CD8-positive, alpha-beta memory T cell (primary cell): ENCODE measurements at regions not wholly inside any gene's neighbourhood (a gene's known extent, or its start where the extent isn't known, plus 50 kb on each side); places are given as distances from the start of the nearest gene placed in this dataset.

Experiments
- CTCF ChIA-PET: fragments of 350-600 bp; sonication (Branson Sonifier 250); formaldehyde crosslinking; loops from one replicate; lab custom pipeline; 2021; ENCODE audit warnings: antibody characterized with exemption; lab: Charles Lee
- POLR2A ChIA-PET: fragments of 350-600 bp; sonication (Branson Sonifier 250); formaldehyde crosslinking; loops from one replicate; lab custom pipeline; 2021; ENCODE audit warnings: antibody characterized with exemption; lab: Charles Lee
- DNase-seq, 5 donors: peaks; one replicate each; pipeline versions ENCODE4 v3.0.0 to v3.0.0-alpha.2; 2020 to 2022; ENCODE audit warnings: mixed read lengths in 1 of 5
- H3K27ac ChIP-seq: one replicate; pipeline ENCODE4 v1.7.0; 2013; ENCODE audit warnings: low read depth, mild to moderate bottlenecking, low read length, moderate library complexity
- H3K27me3 ChIP-seq: 2 replicates; pipeline ENCODE4 v1.7.0; 2013; ENCODE audit warnings: low read length, mild to moderate bottlenecking; ENCODE audit not compliant: insufficient read depth, poor library complexity, severe bottlenecking
- H3K36me3 ChIP-seq: 2 replicates; pipeline ENCODE4 v1.7.0; 2013; ENCODE audit warnings: mild to moderate bottlenecking, low read length, moderate library complexity; ENCODE audit not compliant: insufficient read depth
- H3K4me1 ChIP-seq: 2 replicates; pipeline ENCODE4 v1.7.0; 2013; ENCODE audit warnings: mild to moderate bottlenecking, low read length, moderate library complexity; ENCODE audit not compliant: insufficient read depth
- H3K4me3 ChIP-seq: 2 replicates; pipeline ENCODE4 v1.7.0; 2013; ENCODE audit warnings: mild to moderate bottlenecking, low read length
- H3K9me3 ChIP-seq: 2 replicates; pipeline ENCODE4 v1.7.0; 2013; ENCODE audit warnings: mild to moderate bottlenecking, low read length
- H3K27ac Mint-ChIP-seq, 8 donors: one replicate each; pipeline ENCODE4 v1.8.0; 2020 to 2021; ENCODE audit warnings: mixed read lengths in 8 of 8, mild to moderate bottlenecking in 6 of 8, inconsistent platforms in 3 of 8, moderate library complexity in 3 of 8
- H3K27me3 Mint-ChIP-seq, 2 donors: one replicate each; pipeline ENCODE4 v1.8.0; 2020 to 2021; ENCODE audit warnings: mixed read lengths in 2 of 2, mild to moderate bottlenecking in 1 of 2, moderate library complexity in 1 of 2
- H3K36me3 Mint-ChIP-seq, 3 donors: one replicate each; pipeline ENCODE4 v1.8.0; 2020 to 2021; ENCODE audit warnings: mixed read lengths in 3 of 3, inconsistent platforms in 1 of 3, mild to moderate bottlenecking in 1 of 3
- H3K4me1 Mint-ChIP-seq, 3 donors: one replicate each; pipeline ENCODE4 v1.8.0; 2020 to 2021; ENCODE audit warnings: mixed read lengths in 3 of 3, inconsistent platforms in 1 of 3, mild to moderate bottlenecking in 1 of 3
- H3K4me3 Mint-ChIP-seq, 7 donors: one replicate each; pipeline ENCODE4 v1.8.0; 2020 to 2021; ENCODE audit warnings: mixed read lengths in 7 of 7, mild to moderate bottlenecking in 6 of 7, moderate library complexity in 4 of 7, inconsistent platforms in 2 of 7
- H3K9me3 Mint-ChIP-seq, 5 donors: one replicate each; pipeline ENCODE4 v1.8.0; 2020 to 2022; ENCODE audit warnings: mixed read lengths in 5 of 5, mild to moderate bottlenecking in 3 of 5, moderate library complexity in 2 of 5, inconsistent platforms in 1 of 5

- Histone ChIP-seq H3K4me3 (no peak overlapping the region), H3K36me3 (no peaks in the 10 kb centered on the region), H3K4me1 (no peaks in the 10 kb centered on the region), H3K27ac (no peak overlapping the region), H3K9me3 (no peaks in the 10 kb centered on the region), H3K27me3 (no peaks in the 10 kb centered on the region)
- no peak for DNase-seq
- Mint-ChIP-seq H3K36me3 (peaks cover 0 to 3% (median 0%) of the 10 kb centered on the region in 3 donors), H3K9me3 (peaks cover 0 to 4% (median 3%) of the 10 kb centered on the region in 5 donors), H3K27me3 (no peaks in the 10 kb centered on the region), H3K27ac (no peak overlapping the region), H3K4me3 (no peak overlapping the region), H3K4me1 (no peaks in the 10 kb centered on the region)
- ChIA-PET POLR2A (no interaction called here), CTCF (no interaction called here)
Observed at GRCh38 chr3:109943181-109943580, 605.8 kb upstream of the DPPA4 start.

GRCh38 chr3:109944836-109945235, 607.5 kb upstream of the DPPA4 start:
- no peak for DNase-seq
- no peaks in the 10 kb centered on the region for H3K4me1 ChIP-seq
- H3K4me1 Mint-ChIP-seq: no peaks in the 10 kb centered on the region
- ChIA-PET POLR2A (no interaction called here), CTCF (no interaction called here)
- no peak overlapping the region for H3K4me3 Mint-ChIP-seq
- H3K36me3 Mint-ChIP-seq: peaks cover 0 to 3% (median 0%) of the 10 kb centered on the region in 3 donors
- H3K27me3 Mint-ChIP-seq: no peaks in the 10 kb centered on the region
- H3K27ac ChIP-seq: no peak overlapping the region
- H3K36me3 ChIP-seq: no peaks in the 10 kb centered on the region
- H3K9me3 Mint-ChIP-seq: peaks cover 0 to 4% (median 3%) of the 10 kb centered on the region in 5 donors
- H3K9me3 ChIP-seq: no peaks in the 10 kb centered on the region
- H3K4me3 ChIP-seq: no peak overlapping the region
- no peaks in the 10 kb centered on the region for H3K27me3 ChIP-seq
- H3K27ac Mint-ChIP-seq: no peak overlapping the region

GRCh38 chr3:109952924-109953323, 615.6 kb upstream of the DPPA4 start:
- peaks cover 0 to 11% (median 2%) of the 10 kb centered on the region in 3 donors for H3K4me1 Mint-ChIP-seq
- Histone ChIP-seq H3K36me3 (no peaks in the 10 kb centered on the region), H3K4me1 (no peaks in the 10 kb centered on the region), H3K9me3 (no peaks in the 10 kb centered on the region), H3K27me3 (no peaks in the 10 kb centered on the region), H3K4me3 (no peak overlapping the region), H3K27ac (no peak overlapping the region)
- DNase-seq: no peak
- H3K9me3 Mint-ChIP-seq: no peaks in the 10 kb centered on the region
- H3K36me3 Mint-ChIP-seq: peaks cover 0 to 14% (median 0%) of the 10 kb centered on the region in 3 donors
- POLR2A ChIA-PET: no interaction called here
- no peaks in the 10 kb centered on the region for H3K27me3 Mint-ChIP-seq
- CTCF ChIA-PET: no interaction called here
- peak overlapping the region in 1 of 8 donors; percentile 32 for H3K27ac Mint-ChIP-seq
- no peak overlapping the region for H3K4me3 Mint-ChIP-seq

- no peak for DNase-seq
- no peaks in the 10 kb centered on the region for H3K27me3 ChIP-seq
- Mint-ChIP-seq H3K27me3 (no peaks in the 10 kb centered on the region), H3K9me3 (peaks cover 0 to 2% (median 0%) of the 10 kb centered on the region in 5 donors), H3K36me3 (no peaks in the 10 kb centered on the region), H3K4me3 (no peak overlapping the region), H3K27ac (peak overlapping the region in 1 of 8 donors; percentile 16), H3K4me1 (peaks cover 5 to 11% (median 5%) of the 10 kb centered on the region in 3 donors)
- ChIA-PET POLR2A (no interaction called here), CTCF (no interaction called here)
- no peak overlapping the region for H3K27ac ChIP-seq
- H3K4me1 ChIP-seq: no peaks in the 10 kb centered on the region
- no peaks in the 10 kb centered on the region for H3K9me3 ChIP-seq
- no peaks in the 10 kb centered on the region for H3K36me3 ChIP-seq
- H3K4me3 ChIP-seq: no peak overlapping the region
Observed at GRCh38 chr3:109963831-109964230, 626.5 kb upstream of the DPPA4 start.

GRCh38 chr3:109973733-109974132, 636.4 kb upstream of the DPPA4 start:
- ChIA-PET POLR2A (no interaction called here), CTCF (no interaction called here)
- DNase-seq: no peak
- no peak overlapping the region for H3K27ac ChIP-seq
- no peak overlapping the region for H3K27ac Mint-ChIP-seq
- no peaks in the 10 kb centered on the region for H3K36me3 ChIP-seq
- H3K4me1 Mint-ChIP-seq: no peaks in the 10 kb centered on the region
- H3K4me3 Mint-ChIP-seq: no peak overlapping the region
- H3K4me3 ChIP-seq: no peak overlapping the region
- H3K27me3 ChIP-seq: no peaks in the 10 kb centered on the region
- H3K36me3 Mint-ChIP-seq: peaks cover 0 to 4% (median 0%) of the 10 kb centered on the region in 3 donors
- H3K27me3 Mint-ChIP-seq: peaks cover 0 to 1% of the 10 kb centered on the region in 2 donors
- peaks cover 0 to under 1% (median 0%) of the 10 kb centered on the region in 5 donors for H3K9me3 Mint-ChIP-seq
- H3K9me3 ChIP-seq: no peaks in the 10 kb centered on the region
- H3K4me1 ChIP-seq: no peaks in the 10 kb centered on the region

GRCh38 chr3:109977897-109978296, 640.6 kb upstream of the DPPA4 start:
- CTCF ChIA-PET: no interaction called here
- DNase-seq: no peak
- H3K9me3 Mint-ChIP-seq: peaks cover 0 to 2% (median 0%) of the 10 kb centered on the region in 5 donors
- no peak overlapping the region for H3K27ac Mint-ChIP-seq
- H3K27me3 Mint-ChIP-seq: peaks cover 0 to 1% of the 10 kb centered on the region in 2 donors
- Histone ChIP-seq H3K27me3 (no peaks in the 10 kb centered on the region), H3K27ac (no peak overlapping the region), H3K4me3 (no peak overlapping the region), H3K4me1 (no peaks in the 10 kb centered on the region), H3K36me3 (no peaks in the 10 kb centered on the region), H3K9me3 (no peaks in the 10 kb centered on the region)
- no peak overlapping the region for H3K4me3 Mint-ChIP-seq
- H3K36me3 Mint-ChIP-seq: peaks cover 0 to 4% (median 0%) of the 10 kb centered on the region in 3 donors
- POLR2A ChIA-PET: no interaction called here
- no peaks in the 10 kb centered on the region for H3K4me1 Mint-ChIP-seq

GRCh38 chr3:109982201-109982600, 644.9 kb upstream of the DPPA4 start:
- Histone ChIP-seq H3K27me3 (no peaks in the 10 kb centered on the region), H3K4me3 (no peak overlapping the region), H3K36me3 (no peaks in the 10 kb centered on the region), H3K9me3 (no peaks in the 10 kb centered on the region), H3K27ac (no peak overlapping the region), H3K4me1 (no peaks in the 10 kb centered on the region)
- Mint-ChIP-seq H3K27ac (no peak overlapping the region), H3K27me3 (no peaks in the 10 kb centered on the region), H3K4me3 (no peak overlapping the region), H3K4me1 (no peaks in the 10 kb centered on the region), H3K9me3 (peaks cover 0 to 2% (median 0%) of the 10 kb centered on the region in 5 donors), H3K36me3 (peaks cover 0 to 4% (median 0%) of the 10 kb centered on the region in 3 donors)
- ChIA-PET CTCF (no interaction called here), POLR2A (no interaction called here)
- no peak for DNase-seq

GRCh38 chr3:109984976-109985375, 647.6 kb upstream of the DPPA4 start:
- ChIA-PET CTCF (no interaction called here), POLR2A (no interaction called here)
- H3K4me3 Mint-ChIP-seq: no peak overlapping the region

More at GRCh38 chr3:109984976-109985375, 647.6 kb upstream of the DPPA4 start:
- DNase-seq: no peak
- H3K9me3 ChIP-seq: no peaks in the 10 kb centered on the region
- Mint-ChIP-seq H3K36me3 (no peaks in the 10 kb centered on the region), H3K27me3 (no peaks in the 10 kb centered on the region), H3K27ac (no peak overlapping the region), H3K9me3 (no peaks in the 10 kb centered on the region), H3K4me1 (no peaks in the 10 kb centered on the region)
- H3K4me3 ChIP-seq: no peak overlapping the region
- no peak overlapping the region for H3K27ac ChIP-seq
- H3K27me3 ChIP-seq: no peaks in the 10 kb centered on the region
- no peaks in the 10 kb centered on the region for H3K36me3 ChIP-seq
- no peaks in the 10 kb centered on the region for H3K4me1 ChIP-seq
